CD4-positive, alpha-beta T cell (primary cell): ENCODE measurements at regions not wholly inside any gene's neighbourhood (a gene's known extent, or its start where the extent isn't known, plus 50 kb on each side); places are given as distances from the start of the nearest gene placed in this dataset.

ENCODE experiments used
- ATAC-seq: fragments of 200-7000 bp; cut with Tn5 transposase; one replicate; pipeline ENCODE4 v1.10.0; 2022; ENCODE audit warnings: mild to moderate bottlenecking; ENCODE audit not compliant: poor library complexity
- CTCF ChIA-PET: fragments of 350-600 bp; sonication (Branson Sonifier 250); formaldehyde crosslinking; loops from one replicate; lab custom pipeline; 2021; ENCODE audit warnings: antibody characterized with exemption, inconsistent platforms; lab: Charles Lee
- POLR2A ChIA-PET: fragments of 350-600 bp; sonication (Branson Sonifier 250); formaldehyde crosslinking; loops from one replicate; lab custom pipeline; 2021; ENCODE audit warnings: antibody characterized with exemption, inconsistent platforms; lab: Charles Lee
- DNase-seq, 14 experiments: peaks; one replicate each; pipeline ENCODE4 v3.0.0-alpha.2; 2013 to 2020; ENCODE audit warnings: mixed read lengths in 2 of 14
- H3K27ac ChIP-seq, 2 donors: one replicate each; pipeline versions ENCODE4 v1.5.1 to v1.7.0; 2013; ENCODE audit warnings: low read length in 2 of 2, low read depth in 1 of 2, mild to moderate bottlenecking in 1 of 2
- H3K27me3 ChIP-seq, 2 experiments: 1 replicate in 1 of 2; 2 replicates in 1 of 2; pipeline versions ENCODE4 v1.6.1 to v1.7.0; 2013; ENCODE audit warnings: low read length in 2 of 2, control low read depth in 1 of 2, mild to moderate bottlenecking in 1 of 2, moderate library complexity in 1 of 2; ENCODE audit not compliant: insufficient read depth in 2 of 2, control insufficient read depth in 1 of 2
- H3K36me3 ChIP-seq: one replicate; pipeline ENCODE4 v1.6.1; 2013; ENCODE audit warnings: low read length, control low read depth; ENCODE audit not compliant: insufficient read depth
- H3K4me1 ChIP-seq: one replicate; pipeline ENCODE4 v1.6.1; 2013; ENCODE audit warnings: low read length, control low read depth; ENCODE audit not compliant: insufficient read depth
- H3K4me3 ChIP-seq: one replicate; pipeline ENCODE4 v1.5.1; 2013; ENCODE audit warnings: mild to moderate bottlenecking, low read length, moderate library complexity
- H3K9me3 ChIP-seq, 2 experiments: 1 replicate in 1 of 2; 2 replicates in 1 of 2; pipeline versions ENCODE4 v1.6.1 to v1.7.0; 2013; ENCODE audit warnings: low read length in 2 of 2, mild to moderate bottlenecking in 2 of 2, control low read depth in 1 of 2, moderate library complexity in 1 of 2; ENCODE audit not compliant: control insufficient read depth in 1 of 2, insufficient read depth in 1 of 2
- H3K27ac Mint-ChIP-seq: one replicate; pipeline ENCODE4 v1.8.0; 2020; ENCODE audit warnings: mixed read lengths
- H3K27me3 Mint-ChIP-seq: one replicate; pipeline ENCODE4 v1.8.0; 2021; ENCODE audit warnings: mixed read lengths
- H3K36me3 Mint-ChIP-seq: one replicate; pipeline ENCODE4 v1.8.0; 2021; ENCODE audit warnings: low read depth, mixed read lengths
- H3K4me1 Mint-ChIP-seq: one replicate; pipeline ENCODE4 v1.8.0; 2021; ENCODE audit warnings: low read depth, mixed read lengths
- H3K4me3 Mint-ChIP-seq: one replicate; pipeline ENCODE4 v1.8.0; 2020; ENCODE audit warnings: mild to moderate bottlenecking, mixed read lengths
- H3K9me3 Mint-ChIP-seq: one replicate; pipeline ENCODE4 v1.8.0; 2020; ENCODE audit warnings: mixed read lengths
- CTCF ChIP-seq: fragments of 200-600 bp; IDR thresholded peaks from one replicate; pipeline ENCODE4 v1.8.0; 2022; ENCODE audit warnings: antibody characterized with exemption, mild to moderate bottlenecking
- intact Hi-C, 2 experiments: fragments of 100-400 bp; cut with DNase I in 1 of 2; cut with micrococcal nuclease in 1 of 2; formaldehyde crosslinking; loops; one replicate each; pipeline versions ENCODE4 v1.15.1 to v1.9.0; 2023 to 2025; cut with DNase I, micrococcal nuclease

- no peak for ATAC-seq
- no peak for TF ChIP-seq CTCF
- intact Hi-C loops: no loop called here
Measured at GRCh38 chr4:125801373-125801772, 486.6 kb downstream of the FAT4 start.

GRCh38 chr4:125801924-125802323 is 487.2 kb downstream of the FAT4 start:
- Histone ChIP-seq H3K36me3 (no peaks in the 10 kb centered on the region), H3K27me3 (no peaks in the 10 kb centered on the region), H3K9me3 (peaks cover 0 to 4% of the 10 kb centered on the region in 2 experiments), H3K4me1 (no peaks in the 10 kb centered on the region), H3K27ac (no peak overlapping the region), H3K4me3 (no peak overlapping the region)
- H3K4me1 Mint-ChIP-seq: no peaks in the 10 kb centered on the region
- no peak for ATAC-seq
- no peak for DNase-seq
- intact Hi-C loops: no loop called here
- no peaks in the 10 kb centered on the region for H3K27me3 Mint-ChIP-seq
- no peaks in the 10 kb centered on the region for H3K9me3 Mint-ChIP-seq
- H3K27ac Mint-ChIP-seq: no peak overlapping the region
- POLR2A ChIA-PET: no interaction called here
- CTCF ChIA-PET: no interaction called here
- no peaks in the 10 kb centered on the region for H3K36me3 Mint-ChIP-seq
- no peak overlapping the region for H3K4me3 Mint-ChIP-seq
- no peak for TF ChIP-seq CTCF

More at GRCh38 chr4:125801373-125801772, 486.6 kb downstream of the FAT4 start:
- Mint-ChIP-seq H3K36me3 (no peaks in the 10 kb centered on the region), H3K4me1 (no peaks in the 10 kb centered on the region), H3K27me3 (no peaks in the 10 kb centered on the region), H3K4me3 (no peak overlapping the region), H3K27ac (no peak overlapping the region), H3K9me3 (no peaks in the 10 kb centered on the region)
- ChIA-PET POLR2A (no interaction called here), CTCF (no interaction called here)
- no peaks in the 10 kb centered on the region for H3K4me1 ChIP-seq
- no peak for DNase-seq
- no peak overlapping the region for H3K27ac ChIP-seq
- no peak overlapping the region for H3K4me3 ChIP-seq
- H3K9me3 ChIP-seq: peaks cover 0 to 4% of the 10 kb centered on the region in 2 experiments
- H3K36me3 ChIP-seq: no peaks in the 10 kb centered on the region
- no peaks in the 10 kb centered on the region for H3K27me3 ChIP-seq

- CTCF ChIA-PET: no interaction called here
Measured at GRCh38 chr4:125808022-125808421, 493.3 kb downstream of the FAT4 start.

More at GRCh38 chr4:125808022-125808421, 493.3 kb downstream of the FAT4 start:
- peaks cover 3% of the 10 kb centered on the region for H3K9me3 Mint-ChIP-seq
- DNase-seq (no peak), ATAC-seq (no peak)
- no peaks in the 10 kb centered on the region for H3K36me3 Mint-ChIP-seq
- intact Hi-C loops: no loop called here
- no peaks in the 10 kb centered on the region for H3K4me1 ChIP-seq
- H3K4me1 Mint-ChIP-seq: no peaks in the 10 kb centered on the region
- no peaks in the 10 kb centered on the region for H3K27me3 Mint-ChIP-seq
- H3K27me3 ChIP-seq: no peaks in the 10 kb centered on the region
- H3K36me3 ChIP-seq: no peaks in the 10 kb centered on the region
- POLR2A ChIA-PET: no interaction called here
- peaks cover 0 to 10% of the 10 kb centered on the region in 2 experiments for H3K9me3 ChIP-seq
- no peak overlapping the region for H3K27ac Mint-ChIP-seq
- H3K4me3 ChIP-seq: no peak overlapping the region
- H3K4me3 Mint-ChIP-seq: no peak overlapping the region
- TF ChIP-seq CTCF: no peak
- no peak overlapping the region for H3K27ac ChIP-seq
